ENCODE measurements at regions not wholly inside any gene's neighbourhood (a gene's known extent, or its start where the extent isn't known, plus 50 kb on each side); places are given as distances from the start of the nearest gene placed in this dataset.

- Histone ChIP-seq H3K4me3 (no peak overlapping the region), H3K27ac (no peak overlapping the region)
These were observed 241.5 kb upstream of the PITRM1 start for GRCh38 chr10:3413937-3414666.

- no peak overlapping the region for H3K27ac ChIP-seq
- H3K4me3 ChIP-seq, result no peak overlapping the region
These were observed 240.1 kb upstream of the PITRM1 start for GRCh38 chr10:3412646-3413045.

- no peak overlapping the region for H3K4me3 ChIP-seq
- H3K27ac ChIP-seq, result no peak overlapping the region
These were observed 239.5 kb upstream of the PITRM1 start for GRCh38 chr10:3412071-3412582.

GRCh38 chr10:3411044-3411443, 238.5 kb upstream of the PITRM1 start:
- no peak overlapping the region for H3K27ac ChIP-seq
- no peak overlapping the region for H3K4me3 ChIP-seq

GRCh38 chr10:3409928-3410327, 237.3 kb upstream of the PITRM1 start:
- no peak overlapping the region for H3K4me3 ChIP-seq
- H3K27ac ChIP-seq, result no peak overlapping the region

GRCh38 chr10:3408603-3409365, 236.2 kb upstream of the PITRM1 start:
- H3K4me3 ChIP-seq, result no peak overlapping the region
- no peak overlapping the region for H3K27ac ChIP-seq

- Histone ChIP-seq H3K27ac (no peak overlapping the region), H3K4me3 (no peak overlapping the region)
These were observed 234.6 kb upstream of the PITRM1 start for GRCh38 chr10:3407208-3407607.

- Histone ChIP-seq H3K27ac (no peak overlapping the region), H3K4me3 (no peak overlapping the region)
These were observed 234.0 kb upstream of the PITRM1 start for GRCh38 chr10:3406556-3406955.

- no peak overlapping the region for H3K27ac ChIP-seq
- H3K4me3 ChIP-seq, result no peak overlapping the region
These were observed 231.8 kb upstream of the PITRM1 start for GRCh38 chr10:3404381-3404780.

GRCh38 chr10:3402187-3402751, 229.7 kb upstream of the PITRM1 start:
- Histone ChIP-seq H3K27ac (no peak overlapping the region), H3K4me3 (no peak overlapping the region)

- no peak overlapping the region for H3K27ac ChIP-seq
- no peak overlapping the region for H3K4me3 ChIP-seq
These were observed 228.9 kb upstream of the PITRM1 start for GRCh38 chr10:3401491-3401938.

- H3K27ac ChIP-seq, result peak overlapping the region in 2 of 21 experiments; percentile 4 to 33
- no peak overlapping the region for H3K4me3 ChIP-seq
These were observed 227.8 kb upstream of the PITRM1 start for GRCh38 chr10:3400348-3400747.

GRCh38 chr10:3399756-3400155, 227.2 kb upstream of the PITRM1 start:
- Histone ChIP-seq H3K27ac (peak overlapping the region in 3 of 21 experiments; percentile 2 to 33 (median 4)), H3K4me3 (no peak overlapping the region)

GRCh38 chr10:3398825-3399646, 226.5 kb upstream of the PITRM1 start:
- Histone ChIP-seq H3K27ac (peak overlapping the region in 1 of 21 experiments; percentile 21), H3K4me3 (no peak overlapping the region)

- no peak overlapping the region for H3K27ac ChIP-seq
- no peak overlapping the region for H3K4me3 ChIP-seq
These were observed 225.3 kb upstream of the PITRM1 start for GRCh38 chr10:3397846-3398245.

GRCh38 chr10:3397231-3397630, 224.6 kb upstream of the PITRM1 start:
- H3K27ac ChIP-seq, result no peak overlapping the region

GRCh38 chr10:3396116-3396515, 223.5 kb upstream of the PITRM1 start:
- Histone ChIP-seq H3K4me3 (no peak overlapping the region), H3K27ac (no peak overlapping the region)

More at GRCh38 chr10:3397231-3397630, 224.6 kb upstream of the PITRM1 start:
- H3K4me3 ChIP-seq, result no peak overlapping the region

GRCh38 chr10:3395458-3395861, 222.9 kb upstream of the PITRM1 start:
- Histone ChIP-seq H3K4me3 (no peak overlapping the region), H3K27ac (no peak overlapping the region)

GRCh38 chr10:3395041-3395440, 222.5 kb upstream of the PITRM1 start:
- Histone ChIP-seq H3K4me3 (no peak overlapping the region), H3K27ac (no peak overlapping the region)

GRCh38 chr10:3393958-3394357, 221.4 kb upstream of the PITRM1 start:
- H3K27ac ChIP-seq, result peak overlapping the region in 2 of 21 experiments; percentile 9 to 33
- no peak overlapping the region for H3K4me3 ChIP-seq

All from skin epidermis (tissue), 12 donors.